Body of pancreas (tissue), 4 donors: ENCODE measurements at regions not wholly inside any gene's neighbourhood (a gene's known extent, or its start where the extent isn't known, plus 50 kb on each side); places are given as distances from the start of the nearest gene placed in this dataset.

ENCODE experiments used
- CTCF ChIP-seq, 7 experiments: fragments of 450-650 bp in 4 of 7; fragments of 200-600 bp in 3 of 7; sonication (generic) in 3 of 7; IDR thresholded peaks; one replicate each; pipeline ENCODE4 v1.5.1; 2016 to 2019; ENCODE audit warnings: antibody characterized with exemption in 7 of 7
- POLR2A ChIP-seq, 3 donors: fragments of 450-650 bp; IDR thresholded peaks; one replicate each; pipeline ENCODE4 v1.6.1; 2016; ENCODE audit warnings: antibody characterized with exemption in 3 of 3, mild to moderate bottlenecking in 2 of 3

GRCh38 chr20:60512443-60512842 is 554.2 kb downstream of the CDH26 start:
- TF ChIP-seq CTCF (IDR thresholded peaks at IDR 0.05) (no peak), POLR2A (IDR thresholded peaks at IDR 0.05) (no peak)
